ENCODE measurements at regions not wholly inside any gene's neighbourhood (a gene's known extent, or its start where the extent isn't known, plus 50 kb on each side); places are given as distances from the start of the nearest gene placed in this dataset.

- TF ChIP-seq CTCF (optimal IDR thresholded peaks at IDR 0.05 in 1 of 3, IDR thresholded peaks at IDR 0.05 in 1 of 3, conservative IDR thresholded peaks at IDR 0.05 in 1 of 3; ENCODE audit: extremely low read depth in 1 of 3, insufficient read depth in 2 of 3, low read length in 3 of 3) (no peak), EZH2 (IDR thresholded peaks at IDR 0.05; ENCODE audit: low read length) (no peak)
Measured at GRCh38 chr6:77326029-77326428, 137.3 kb downstream of the HTR1B start.

All from keratinocyte (primary cell).